ENCODE measurements at regions not wholly inside any gene's neighbourhood (a gene's known extent, or its start where the extent isn't known, plus 50 kb on each side); places are given as distances from the start of the nearest gene placed in this dataset.

- in situ Hi-C loops (cut with MboI) = no loop called here
- H3K9me3 ChIP-seq (replicated peaks; ENCODE audit: control insufficient read depth, insufficient read depth, low read length) = no peaks in the 10 kb centered on the region
- no peak overlapping the region for H3K4me2 ChIP-seq (ENCODE audit: control insufficient read depth, insufficient read depth)
- RAD21 ChIA-PET (ENCODE audit: unreplicated experiment) = no interaction called here
- H3K9ac ChIP-seq (ENCODE audit: control insufficient read depth, insufficient read depth, low read length) = no peak overlapping the region
- H3K4me1 ChIP-seq (ENCODE audit: control insufficient read depth, insufficient read depth, low read length) = no peaks in the 10 kb centered on the region
- 95% methylated on average over 2 of the region's 2 CpGs for WGBS (ENCODE audit: insufficient coverage, insufficient replicate concordance, low lambda C conversion rate, missing lambda C conversion rate)
- no peaks in the 10 kb centered on the region for H3K27me3 ChIP-seq (replicated peaks in 1 of 2; ENCODE audit: control insufficient read depth in 2 of 2, insufficient read depth in 2 of 2, low read length in 1 of 2)
- SMC1A ChIA-PET (ENCODE audit: uncharacterized antibody, unreplicated experiment) = interaction anchor here (1.0 to 1.2 kb wide), 3 partner anchors 12 to 686 kb away, joined by 3 to 4 read pairs (median 3); no protein-coding TSS in a partner anchor
- no peak overlapping the region for H3K27ac ChIP-seq (ENCODE audit: control insufficient read depth, insufficient read depth)
- no peak overlapping the region for H3K4me3 ChIP-seq
- POLR2A ChIA-PET = no interaction called here
- H2AFZ ChIP-seq (ENCODE audit: control insufficient read depth, low read depth, low read length) = no peak overlapping the region
- FAIRE-seq (no peak), ATAC-seq (no peak), DNase-seq (ENCODE audit: low read depth, low spot score) (no peak)
- H3K79me2 ChIP-seq (ENCODE audit: control insufficient read depth, insufficient read depth, low read length) = no peaks in the 10 kb centered on the region
- BruUV-seq (replicated peaks) = no TSS peak
- intact Hi-C loops (cut with micrococcal nuclease; ENCODE audit: unreplicated experiment) = no loop called here
- H3K36me3 ChIP-seq (ENCODE audit: control insufficient read depth in 2 of 2, insufficient read depth in 2 of 2, low read length in 1 of 2) = no peaks in the 10 kb centered on the region
- TF ChIP-seq REST (IDR thresholded peaks at IDR 0.05; ENCODE audit: low read depth, low read length) = no peak
- no peak for TF ChIP-seq RCOR1 (conservative IDR thresholded peaks at IDR 0.05; ENCODE audit: low read depth, low read length)
- TF ChIP-seq SMARCA5 (IDR thresholded peaks at IDR 0.05) = no peak
- no peak for TF ChIP-seq BACH1 (IDR thresholded peaks at IDR 0.05; ENCODE audit: borderline replicate concordance)
- TF ChIP-seq E2F8 (IDR thresholded peaks at IDR 0.05; ENCODE audit: low read depth, partially characterized antibody) = no peak
- TF ChIP-seq PBX3 (IDR thresholded peaks at IDR 0.05; ENCODE audit: insufficient replicate concordance, low read depth, low read length) = no peak
- no peak for TF ChIP-seq SIX5 (IDR thresholded peaks at IDR 0.05; ENCODE audit: low read depth, low read length, severe bottlenecking)
- TF ChIP-seq ZBTB33 (IDR thresholded peaks at IDR 0.05) = no peak
- no peak for TF ChIP-seq ETV6 (conservative IDR thresholded peaks at IDR 0.05 in 1 of 2, IDR thresholded peaks at IDR 0.05 in 1 of 2; ENCODE audit: borderline replicate concordance in 1 of 2, low read depth in 1 of 2)
- TF ChIP-seq ASH2L (IDR thresholded peaks at IDR 0.05; ENCODE audit: borderline replicate concordance, low read depth) = no peak
- no peak for TF ChIP-seq YY1 (IDR thresholded peaks at IDR 0.05; ENCODE audit: low read depth, low read length)
- no peak for TF ChIP-seq MTA3 (IDR thresholded peaks at IDR 0.05; ENCODE audit: borderline replicate concordance, low read length)
- TF ChIP-seq SMAD1 (IDR thresholded peaks at IDR 0.05; ENCODE audit: low read depth, partially characterized antibody) = no peak
- CTCF ChIA-PET = no interaction called here
- H4K20me1 ChIP-seq (ENCODE audit: control insufficient read depth, insufficient read depth) = no peaks in the 10 kb centered on the region
These were observed 68.5 kb upstream of the SEMA3A start for GRCh38 chr7:84263106-84263505.

Measured in GM12878 (cell line).